ENCODE measurements at regions not wholly inside any gene's neighbourhood (a gene's known extent, or its start where the extent isn't known, plus 50 kb on each side); places are given as distances from the start of the nearest gene placed in this dataset.

DNA sequence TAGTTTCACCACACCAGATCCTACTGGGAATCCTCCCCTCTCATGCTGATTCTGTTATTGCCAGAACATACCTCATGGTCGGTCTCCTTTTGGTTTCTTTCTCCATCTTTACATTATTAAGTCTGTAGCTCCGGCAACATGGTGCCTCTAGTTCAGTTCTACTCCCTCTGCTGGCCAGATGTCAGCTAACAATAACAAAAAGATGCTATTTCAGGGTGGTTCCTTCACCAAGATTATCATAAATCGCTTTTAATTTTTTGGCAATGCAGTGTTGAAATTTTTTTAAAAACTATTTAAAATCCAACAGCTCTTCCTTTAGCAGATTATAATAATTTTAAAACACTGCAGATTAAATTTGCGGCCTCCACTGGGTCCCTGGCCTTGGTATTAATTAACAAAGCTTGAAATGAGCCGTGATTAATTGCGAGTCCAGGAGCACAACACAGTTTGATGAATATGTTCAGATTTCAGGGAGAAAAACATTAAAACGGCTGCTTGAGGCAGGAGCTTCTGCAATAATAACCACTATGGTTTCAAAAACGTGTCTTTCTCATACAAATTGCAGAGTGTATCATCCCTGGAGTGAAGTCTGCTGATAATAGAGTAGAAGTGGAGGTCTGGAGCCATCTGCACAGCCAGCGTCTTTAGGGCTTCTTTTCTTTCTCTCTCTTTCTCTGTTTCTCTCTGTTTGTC lies 492.9 kb upstream of the KIRREL3 start:
- H3K27me3 ChIP-seq (ENCODE audit: control insufficient read depth, insufficient read depth, low read length), result no peaks in the 10 kb centered on the region

DNA sequence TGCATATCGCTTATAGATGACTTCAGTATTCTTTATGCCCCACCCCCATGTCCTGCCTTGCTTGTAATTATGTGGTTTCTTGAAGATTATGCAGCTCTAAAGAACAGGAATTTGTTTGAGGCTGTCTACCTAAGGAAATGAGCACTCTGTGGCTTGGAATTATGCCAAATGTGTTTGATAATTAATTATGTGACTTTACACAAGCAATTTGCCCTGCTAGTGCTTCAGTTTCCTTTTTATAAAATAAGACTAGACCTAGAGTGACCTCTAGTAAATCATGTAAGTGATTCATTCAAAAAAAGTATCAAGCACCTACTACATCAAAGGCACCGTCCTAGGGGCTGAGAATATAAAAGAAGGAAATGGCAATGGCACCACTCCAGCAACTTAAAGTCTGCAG lies 491.5 kb upstream of the KIRREL3 start:
- Histone ChIP-seq H3K36me3 (ENCODE audit: control insufficient read depth, insufficient read depth, low read length) (no peaks in the 10 kb centered on the region), H3K27me3 (ENCODE audit: control insufficient read depth, insufficient read depth, low read length) (no peaks in the 10 kb centered on the region), H3K9ac (ENCODE audit: low read depth, low read length) (no peak overlapping the region), H3K9me3 (ENCODE audit: control insufficient read depth, insufficient read depth, low read length) (no peaks in the 10 kb centered on the region), H3K4me1 (ENCODE audit: control insufficient read depth, insufficient read depth, low read length) (no peaks in the 10 kb centered on the region), H3K4me3 (ENCODE audit: low read depth, low read length) (no peak overlapping the region)

More for the DNA sequence above, 492.9 kb upstream of the KIRREL3 start:
- H3K4me3 ChIP-seq (ENCODE audit: low read depth, low read length), result no peak overlapping the region
- no peaks in the 10 kb centered on the region for H3K4me1 ChIP-seq (ENCODE audit: control insufficient read depth, insufficient read depth, low read length)
- H3K9ac ChIP-seq (ENCODE audit: low read depth, low read length), result no peak overlapping the region
- no peaks in the 10 kb centered on the region for H3K9me3 ChIP-seq (ENCODE audit: control insufficient read depth, insufficient read depth, low read length)
- H3K36me3 ChIP-seq (ENCODE audit: control insufficient read depth, insufficient read depth, low read length), result no peaks in the 10 kb centered on the region

GRCh38 chr11:127491589-127491988 lies 491.0 kb upstream of the KIRREL3 start:
- Histone ChIP-seq H3K36me3 (ENCODE audit: control insufficient read depth, insufficient read depth, low read length) (no peaks in the 10 kb centered on the region), H3K9me3 (ENCODE audit: control insufficient read depth, insufficient read depth, low read length) (no peaks in the 10 kb centered on the region), H3K4me1 (ENCODE audit: control insufficient read depth, insufficient read depth, low read length) (no peaks in the 10 kb centered on the region), H3K9ac (ENCODE audit: low read depth, low read length) (no peak overlapping the region), H3K27me3 (ENCODE audit: control insufficient read depth, insufficient read depth, low read length) (no peaks in the 10 kb centered on the region), H3K4me3 (ENCODE audit: low read depth, low read length) (no peak overlapping the region)

- no peaks in the 10 kb centered on the region for H3K4me1 ChIP-seq (ENCODE audit: control insufficient read depth, insufficient read depth, low read length)
- no peaks in the 10 kb centered on the region for H3K36me3 ChIP-seq (ENCODE audit: control insufficient read depth, insufficient read depth, low read length)
- H3K9me3 ChIP-seq (ENCODE audit: control insufficient read depth, insufficient read depth, low read length), result no peaks in the 10 kb centered on the region
- H3K4me3 ChIP-seq (ENCODE audit: low read depth, low read length), result no peak overlapping the region
- no peaks in the 10 kb centered on the region for H3K27me3 ChIP-seq (ENCODE audit: control insufficient read depth, insufficient read depth, low read length)
- no peak overlapping the region for H3K9ac ChIP-seq (ENCODE audit: low read depth, low read length)
Measured at GRCh38 chr11:127490896-127491295, 490.3 kb upstream of the KIRREL3 start.

DNA sequence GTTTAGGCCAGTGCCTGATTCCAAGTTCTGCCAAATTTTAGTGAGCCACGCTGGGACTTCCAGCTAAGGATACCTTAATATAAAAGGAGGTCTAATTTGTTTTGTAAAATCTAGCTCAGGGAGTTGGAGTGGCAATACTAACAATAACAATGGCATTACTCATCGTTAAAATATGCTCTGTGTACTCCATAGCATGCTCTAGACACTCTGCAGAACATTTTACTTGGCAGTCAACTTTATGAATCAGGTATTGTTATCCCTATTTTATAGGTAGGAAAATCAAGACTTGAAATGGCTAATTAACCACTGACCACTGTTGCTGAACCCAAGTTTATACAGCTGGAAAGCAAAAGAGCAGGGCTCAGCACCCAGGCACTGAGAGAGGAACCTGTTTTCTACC lies 485.0 kb upstream of the KIRREL3 start:
- Histone ChIP-seq H3K9ac (ENCODE audit: low read depth, low read length) (no peak overlapping the region), H3K4me1 (ENCODE audit: control insufficient read depth, insufficient read depth, low read length) (no peaks in the 10 kb centered on the region), H3K9me3 (ENCODE audit: control insufficient read depth, insufficient read depth, low read length) (no peaks in the 10 kb centered on the region), H3K36me3 (ENCODE audit: control insufficient read depth, insufficient read depth, low read length) (no peaks in the 10 kb centered on the region), H3K27me3 (ENCODE audit: control insufficient read depth, insufficient read depth, low read length) (no peaks in the 10 kb centered on the region), H3K4me3 (ENCODE audit: low read depth, low read length) (no peak overlapping the region)

GRCh38 chr11:127481391-127481790 lies 480.8 kb upstream of the KIRREL3 start:
- no peaks in the 10 kb centered on the region for H3K4me1 ChIP-seq (ENCODE audit: control insufficient read depth, insufficient read depth, low read length)
- no peak overlapping the region for H3K4me3 ChIP-seq (ENCODE audit: low read depth, low read length)
- H3K9ac ChIP-seq (ENCODE audit: low read depth, low read length), result no peak overlapping the region
- no peaks in the 10 kb centered on the region for H3K27me3 ChIP-seq (ENCODE audit: control insufficient read depth, insufficient read depth, low read length)
- H3K9me3 ChIP-seq (ENCODE audit: control insufficient read depth, insufficient read depth, low read length), result no peaks in the 10 kb centered on the region
- H3K36me3 ChIP-seq (ENCODE audit: control insufficient read depth, insufficient read depth, low read length), result no peaks in the 10 kb centered on the region

GRCh38 chr11:127478826-127479225 lies 478.3 kb upstream of the KIRREL3 start:
- Histone ChIP-seq H3K9ac (ENCODE audit: low read depth, low read length) (no peak overlapping the region), H3K4me1 (ENCODE audit: control insufficient read depth, insufficient read depth, low read length) (no peaks in the 10 kb centered on the region), H3K4me3 (ENCODE audit: low read depth, low read length) (no peak overlapping the region), H3K27me3 (ENCODE audit: control insufficient read depth, insufficient read depth, low read length) (no peaks in the 10 kb centered on the region), H3K9me3 (ENCODE audit: control insufficient read depth, insufficient read depth, low read length) (no peaks in the 10 kb centered on the region), H3K36me3 (ENCODE audit: control insufficient read depth, insufficient read depth, low read length) (no peaks in the 10 kb centered on the region)

GRCh38 chr11:127474766-127475165 lies 474.2 kb upstream of the KIRREL3 start:
- Histone ChIP-seq H3K9me3 (ENCODE audit: control insufficient read depth, insufficient read depth, low read length) (no peaks in the 10 kb centered on the region), H3K4me1 (ENCODE audit: control insufficient read depth, insufficient read depth, low read length) (no peaks in the 10 kb centered on the region), H3K27me3 (ENCODE audit: control insufficient read depth, insufficient read depth, low read length) (no peaks in the 10 kb centered on the region), H3K9ac (ENCODE audit: low read depth, low read length) (no peak overlapping the region), H3K4me3 (ENCODE audit: low read depth, low read length) (no peak overlapping the region), H3K36me3 (ENCODE audit: control insufficient read depth, insufficient read depth, low read length) (no peaks in the 10 kb centered on the region)

GRCh38 chr11:127472505-127472904 lies 471.9 kb upstream of the KIRREL3 start:
- Histone ChIP-seq H3K27me3 (ENCODE audit: control insufficient read depth, insufficient read depth, low read length) (no peaks in the 10 kb centered on the region), H3K36me3 (ENCODE audit: control insufficient read depth, insufficient read depth, low read length) (no peaks in the 10 kb centered on the region), H3K9me3 (ENCODE audit: control insufficient read depth, insufficient read depth, low read length) (no peaks in the 10 kb centered on the region), H3K4me1 (ENCODE audit: control insufficient read depth, insufficient read depth, low read length) (no peaks in the 10 kb centered on the region), H3K4me3 (ENCODE audit: low read depth, low read length) (no peak overlapping the region), H3K9ac (ENCODE audit: low read depth, low read length) (no peak overlapping the region)

- Histone ChIP-seq H3K36me3 (ENCODE audit: control insufficient read depth, insufficient read depth, low read length) (no peaks in the 10 kb centered on the region), H3K9me3 (ENCODE audit: control insufficient read depth, insufficient read depth, low read length) (no peaks in the 10 kb centered on the region), H3K27me3 (ENCODE audit: control insufficient read depth, insufficient read depth, low read length) (no peaks in the 10 kb centered on the region), H3K4me1 (ENCODE audit: control insufficient read depth, insufficient read depth, low read length) (no peaks in the 10 kb centered on the region), H3K9ac (ENCODE audit: low read depth, low read length) (no peak overlapping the region), H3K4me3 (ENCODE audit: low read depth, low read length) (no peak overlapping the region)
Measured at GRCh38 chr11:127471662-127472061, 471.1 kb upstream of the KIRREL3 start.

DNA sequence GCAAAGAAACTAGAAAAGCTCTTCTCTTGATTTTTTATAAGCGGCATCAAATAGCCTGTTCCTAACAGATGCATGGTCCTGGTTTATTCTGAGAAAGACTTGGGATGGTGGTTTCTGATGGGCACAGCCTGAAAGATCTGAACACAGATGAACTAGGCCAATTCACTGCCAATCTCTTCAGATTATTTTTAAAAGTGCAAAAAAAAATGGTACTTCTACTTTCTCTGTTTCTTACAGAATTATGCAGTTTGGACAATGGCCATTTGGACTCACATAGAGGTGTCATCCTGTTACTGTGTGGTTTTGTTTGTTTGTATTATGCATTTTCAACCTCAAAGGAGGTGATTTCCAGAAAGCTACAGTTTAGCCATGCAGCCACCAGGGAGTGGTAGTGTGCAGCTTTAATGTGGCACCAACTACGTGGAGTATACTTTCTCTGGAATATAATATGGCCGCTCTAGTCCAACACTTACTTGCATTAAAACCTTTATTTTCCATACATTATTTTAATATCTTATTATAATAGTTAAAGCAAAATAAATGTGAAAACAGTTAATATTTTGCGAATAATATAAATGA lies 469.8 kb upstream of the KIRREL3 start:
- no peak overlapping the region for H3K9ac ChIP-seq (ENCODE audit: low read depth, low read length)
- no peaks in the 10 kb centered on the region for H3K4me1 ChIP-seq (ENCODE audit: control insufficient read depth, insufficient read depth, low read length)
- H3K4me3 ChIP-seq (ENCODE audit: low read depth, low read length), result no peak overlapping the region
- H3K36me3 ChIP-seq (ENCODE audit: control insufficient read depth, insufficient read depth, low read length), result no peaks in the 10 kb centered on the region
- H3K27me3 ChIP-seq (ENCODE audit: control insufficient read depth, insufficient read depth, low read length), result no peaks in the 10 kb centered on the region
- no peaks in the 10 kb centered on the region for H3K9me3 ChIP-seq (ENCODE audit: control insufficient read depth, insufficient read depth, low read length)

- H3K4me1 ChIP-seq (ENCODE audit: control insufficient read depth, insufficient read depth, low read length), result peaks cover 2% of the 10 kb centered on the region
- H3K9me3 ChIP-seq (ENCODE audit: control insufficient read depth, insufficient read depth, low read length), result no peaks in the 10 kb centered on the region
Measured at GRCh38 chr11:127464325-127464724, 463.8 kb upstream of the KIRREL3 start.

More at GRCh38 chr11:127464325-127464724, 463.8 kb upstream of the KIRREL3 start:
- no peak overlapping the region for H3K4me3 ChIP-seq (ENCODE audit: low read depth, low read length)
- no peaks in the 10 kb centered on the region for H3K27me3 ChIP-seq (ENCODE audit: control insufficient read depth, insufficient read depth, low read length)
- H3K9ac ChIP-seq (ENCODE audit: low read depth, low read length), result no peak overlapping the region
- H3K36me3 ChIP-seq (ENCODE audit: control insufficient read depth, insufficient read depth, low read length), result no peaks in the 10 kb centered on the region

Measured in iPS-15b (cell line).